WTC11 (cell line): ENCODE measurements at regions not wholly inside any gene's neighbourhood (a gene's known extent, or its start where the extent isn't known, plus 50 kb on each side); places are given as distances from the start of the nearest gene placed in this dataset.

Source experiments
- ATAC-seq: fragments of 200-7000 bp; cut with Tn5 transposase; 2 replicates; pipeline ENCODE4 v1.10.0; 2021; ENCODE audit warnings: mild to moderate bottlenecking, moderate library complexity
- CTCF ChIA-PET: fragments of 300-600 bp; sonication (Branson Sonifier 250); formaldehyde crosslinking; loops from one replicate; lab custom pipeline; 2021; ENCODE audit warnings: antibody characterized with exemption; lab: Charles Lee
- POLR2A ChIA-PET: fragments of 350-600 bp; sonication (Branson Sonifier 250); formaldehyde crosslinking; loops from one replicate; lab custom pipeline; 2021; ENCODE audit warnings: antibody characterized with exemption; lab: Charles Lee
- DNase-seq: peaks from one replicate; pipeline ENCODE4 v3.0.0; 2021; ENCODE audit warnings: low spot score
- H3K27ac Mint-ChIP-seq: 2 replicates; pipeline ENCODE4 v1.8.0; 2021; ENCODE audit warnings: mixed read lengths
- H3K27me3 Mint-ChIP-seq: 2 replicates; pipeline ENCODE4 v1.8.0; 2021; ENCODE audit warnings: low read depth, mild to moderate bottlenecking, moderate library complexity, mixed read lengths
- H3K36me3 Mint-ChIP-seq: 2 replicates; pipeline ENCODE4 v1.8.0; 2021; ENCODE audit warnings: mixed read lengths
- H3K4me1 Mint-ChIP-seq: 2 replicates; pipeline ENCODE4 v1.8.0; 2022; ENCODE audit warnings: mixed read lengths
- H3K4me3 Mint-ChIP-seq: 2 replicates; pipeline ENCODE4 v1.8.0; 2021; ENCODE audit warnings: mild to moderate bottlenecking, moderate library complexity, mixed read lengths
- H3K9me3 Mint-ChIP-seq: 2 replicates; pipeline ENCODE4 v1.8.0; 2021; ENCODE audit warnings: mixed read lengths
- ATF6 ChIP-seq: sonication (generic); formaldehyde crosslinking; IDR thresholded peaks from 2 replicates; pipeline ENCODE4 v1.8.1; 2023; ENCODE audit warnings: mild to moderate bottlenecking, missing genetic modification reagents
- CREM ChIP-seq: sonication (generic); formaldehyde crosslinking; IDR thresholded peaks from 2 replicates; pipeline ENCODE4 v1.8.1; 2022; ENCODE audit warnings: mild to moderate bottlenecking, missing genetic modification reagents, moderate library complexity
- ELF4 ChIP-seq: sonication (generic); formaldehyde crosslinking; IDR thresholded peaks from 2 replicates; pipeline ENCODE4 v1.8.1; 2022; ENCODE audit warnings: low read depth, mild to moderate bottlenecking, moderate library complexity, missing genetic modification reagents
- EMX1 ChIP-seq: fragments of 250-450 bp; sonication (Bioruptor Pico); IDR thresholded peaks from 2 replicates; pipeline ENCODE4 v1.8.0; 2021; ENCODE audit warnings: mild to moderate bottlenecking
- FOXK1 ChIP-seq: sonication (generic); formaldehyde crosslinking; IDR thresholded peaks from 2 replicates; pipeline ENCODE4 v1.8.0; 2022; ENCODE audit warnings: mild to moderate bottlenecking, moderate library complexity, missing genetic modification reagents
- GABPB1 ChIP-seq: sonication (generic); formaldehyde crosslinking; IDR thresholded peaks from 2 replicates; pipeline ENCODE4 v1.8.1; 2023; ENCODE audit warnings: mild to moderate bottlenecking, missing genetic modification reagents
- IRF2 ChIP-seq: sonication (generic); formaldehyde crosslinking; IDR thresholded peaks from 2 replicates; pipeline ENCODE4 v1.8.0; 2022; ENCODE audit warnings: low read depth, missing genetic modification reagents, borderline replicate concordance
- JAZF1 ChIP-seq: fragments of 250-450 bp; sonication (Bioruptor Pico); IDR thresholded peaks from 2 replicates; pipeline ENCODE4 v1.9.0; 2021; ENCODE audit warnings: moderate library complexity, mild to moderate bottlenecking, inconsistent platforms
- NR1H2 ChIP-seq: sonication (generic); formaldehyde crosslinking; IDR thresholded peaks from 2 replicates; pipeline ENCODE4 v1.9.0; 2021; ENCODE audit warnings: mild to moderate bottlenecking, moderate library complexity, missing genetic modification reagents
- NR2C2 ChIP-seq: sonication (generic); formaldehyde crosslinking; IDR thresholded peaks from 2 replicates; pipeline ENCODE4 v1.8.0; 2022; ENCODE audit warnings: mild to moderate bottlenecking, missing genetic modification reagents
- PRRX2 ChIP-seq: fragments of 250-450 bp; sonication (Bioruptor Pico); IDR thresholded peaks from 2 replicates; pipeline ENCODE4 v1.8.0; 2021; ENCODE audit warnings: mild to moderate bottlenecking
- SMAD3 ChIP-seq: sonication (generic); formaldehyde crosslinking; IDR thresholded peaks from 2 replicates; pipeline ENCODE4 v1.8.0; 2022; ENCODE audit warnings: missing genetic modification reagents, mild to moderate bottlenecking, borderline replicate concordance
- TP53 ChIP-seq: sonication (generic); formaldehyde crosslinking; IDR thresholded peaks from 2 replicates; pipeline ENCODE4 v1.8.1; 2023; ENCODE audit warnings: mild to moderate bottlenecking, missing genetic modification reagents
- ZBTB43 ChIP-seq: sonication (generic); formaldehyde crosslinking; IDR thresholded peaks from 2 replicates; pipeline ENCODE4 v1.8.1; 2023; ENCODE audit warnings: mild to moderate bottlenecking, missing genetic modification reagents
- ZNF263 ChIP-seq: sonication (generic); formaldehyde crosslinking; IDR thresholded peaks from 2 replicates; pipeline ENCODE4 v1.8.1; 2022; ENCODE audit warnings: low read depth, mild to moderate bottlenecking, moderate library complexity, missing genetic modification reagents
- ZNF396 ChIP-seq: fragments of 250-450 bp; sonication (Bioruptor Pico); IDR thresholded peaks from 2 replicates; pipeline ENCODE4 v1.8.0; 2021; ENCODE audit warnings: mild to moderate bottlenecking, moderate library complexity, borderline replicate concordance
- ZNF416 ChIP-seq: fragments of 250-450 bp; sonication (Bioruptor Pico); IDR thresholded peaks from 2 replicates; pipeline ENCODE4 v1.9.0; 2021; ENCODE audit warnings: mild to moderate bottlenecking, inconsistent platforms
- TF ChIP-seq, protein P1 (sequence below): sonication (generic); formaldehyde crosslinking; IDR thresholded peaks from 2 replicates; pipeline ENCODE4 v1.8.0; 2022; ENCODE audit warnings: mild to moderate bottlenecking, missing genetic modification reagents
- TF ChIP-seq, protein P2 (sequence below): sonication (generic); formaldehyde crosslinking; conservative IDR thresholded peaks from 2 replicates; pipeline ENCODE4 v1.8.1; 2022; ENCODE audit warnings: mild to moderate bottlenecking, missing genetic modification reagents
- TF ChIP-seq, protein P3 (sequence below): fragments of 250-450 bp; sonication (Bioruptor Pico); IDR thresholded peaks from 2 replicates; pipeline ENCODE4 v1.9.0; 2021; ENCODE audit warnings: mild to moderate bottlenecking, borderline replicate concordance
- TF ChIP-seq, protein P4 (sequence below): sonication (generic); formaldehyde crosslinking; IDR thresholded peaks from 2 replicates; pipeline ENCODE4 v1.8.0; 2022; ENCODE audit warnings: mild to moderate bottlenecking, missing genetic modification reagents

GRCh38 chr16:73891129-73891542 lies 405.5 kb upstream of the PSMD7 start:
- peaks cover 9% of the 10 kb centered on the region; the same call in 1 of the 2 replicates for H3K27me3 Mint-ChIP-seq
- TF ChIP-seq ZBTB43 (CRISPR knock-in tag) (no peak), FOXK1 (CRISPR knock-in tag) (peak; percentile 66), NR2C2 (CRISPR knock-in tag) (no peak), SMAD3 (CRISPR knock-in tag) (peak; percentile 64; the same call in 1 of the 2 replicates)
- TF ChIP-seq, protein P1, sequence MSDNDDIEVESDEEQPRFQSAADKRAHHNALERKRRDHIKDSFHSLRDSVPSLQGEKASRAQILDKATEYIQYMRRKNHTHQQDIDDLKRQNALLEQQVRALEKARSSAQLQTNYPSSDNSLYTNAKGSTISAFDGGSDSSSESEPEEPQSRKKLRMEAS (CRISPR knock-in tag) = peak; percentile 75; the same call in 1 of the 2 replicates
- TF ChIP-seq, all 79 proteins: peak for 3
- CTCF ChIA-PET = interaction anchor here (0.8 to 2.4 kb wide), 10 partner anchors 13 to 1059 kb away, joined by 3 to 17 read pairs (median 6); no protein-coding TSS in a partner anchor
- POLR2A ChIA-PET = interaction anchor here (0.6 to 0.7 kb wide), 2 partner anchors 775 to 1406 kb away, joined by 3 to 4 read pairs; partner anchors contain the start of gene RFWD3
- DNase-seq = peak; percentile 41
- Mint-ChIP-seq H3K4me1 (peaks cover 69% of the 10 kb centered on the region), H3K4me3 (peak overlapping the region; percentile 72), H3K27ac (peak overlapping the region; percentile 51), H3K9me3 (no peaks in the 10 kb centered on the region), H3K36me3 (no peaks in the 10 kb centered on the region)
- ATAC-seq = peak; percentile 80

DNA sequence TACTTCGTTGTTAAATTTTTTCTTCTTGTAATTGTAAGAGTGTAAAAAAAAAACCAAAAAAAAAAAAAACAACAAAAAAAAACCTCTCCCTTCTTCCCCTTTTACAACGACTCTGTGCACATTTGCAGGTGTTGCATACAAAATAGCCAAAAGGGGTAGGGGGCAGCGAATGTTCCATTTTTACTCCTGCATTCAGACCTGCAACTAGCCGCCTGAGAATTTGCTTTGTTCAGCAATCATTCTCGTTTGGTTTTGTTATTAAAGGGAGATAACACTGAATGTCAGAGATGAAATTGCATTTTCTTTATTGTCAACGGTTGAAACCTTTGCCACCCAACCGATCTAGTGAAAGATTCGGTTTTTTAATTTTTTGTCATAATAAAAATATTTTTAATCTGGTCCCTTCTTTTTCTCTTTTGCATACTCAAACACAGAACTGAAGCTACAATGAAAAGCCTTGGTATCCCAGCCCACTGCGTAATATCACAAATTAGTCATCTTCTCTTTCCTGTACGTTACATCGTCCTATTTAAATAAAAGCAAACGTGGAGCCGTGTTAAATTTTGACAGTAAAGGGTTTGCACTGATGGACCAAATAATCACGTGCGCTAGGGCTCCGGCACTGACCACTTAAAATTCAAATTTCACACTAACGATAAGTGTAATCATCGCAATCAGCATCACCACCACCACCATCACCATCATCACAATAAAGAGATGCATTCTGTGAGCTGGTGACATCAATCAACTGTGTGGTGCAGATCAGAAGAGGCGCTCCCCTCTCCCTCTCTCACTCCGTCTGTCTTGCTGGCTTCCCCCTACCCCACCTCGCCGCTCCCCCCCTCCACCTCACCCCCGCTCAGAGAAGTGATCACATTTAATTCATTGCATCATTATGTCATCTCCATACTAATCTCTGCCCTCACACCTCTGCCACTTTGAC lies 406.2 kb upstream of the PSMD7 start:
- Mint-ChIP-seq H3K9me3 (no peaks in the 10 kb centered on the region), H3K4me1 (peaks cover 72% of the 10 kb centered on the region), H3K4me3 (peak overlapping the region; percentile 72)
- CTCF ChIA-PET = interaction anchor here (0.8 to 2.4 kb wide), 9 partner anchors 12 to 1058 kb away, joined by 4 to 17 read pairs (median 6); no protein-coding TSS in a partner anchor
- TF ChIP-seq NR2C2 (CRISPR knock-in tag) (no peak), TP53 (CRISPR knock-in tag) (no peak), IRF2 (no peak), CREM (CRISPR knock-in tag) (no peak), ELF4 (no peak), PRRX2 (no peak), EMX1 (CRISPR knock-in tag) (no peak), JAZF1 (no peak), ATF6 (no peak), ZNF416 (CRISPR knock-in tag) (no peak), GABPB1 (no peak), ZNF396 (CRISPR knock-in tag) (no peak), NR1H2 (CRISPR knock-in tag) (no peak), ZNF263 (no peak)
- TF ChIP-seq, protein P2, sequence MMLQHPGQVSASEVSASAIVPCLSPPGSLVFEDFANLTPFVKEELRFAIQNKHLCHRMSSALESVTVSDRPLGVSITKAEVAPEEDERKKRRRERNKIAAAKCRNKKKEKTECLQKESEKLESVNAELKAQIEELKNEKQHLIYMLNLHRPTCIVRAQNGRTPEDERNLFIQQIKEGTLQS = no peak
- TF ChIP-seq, protein P3, sequence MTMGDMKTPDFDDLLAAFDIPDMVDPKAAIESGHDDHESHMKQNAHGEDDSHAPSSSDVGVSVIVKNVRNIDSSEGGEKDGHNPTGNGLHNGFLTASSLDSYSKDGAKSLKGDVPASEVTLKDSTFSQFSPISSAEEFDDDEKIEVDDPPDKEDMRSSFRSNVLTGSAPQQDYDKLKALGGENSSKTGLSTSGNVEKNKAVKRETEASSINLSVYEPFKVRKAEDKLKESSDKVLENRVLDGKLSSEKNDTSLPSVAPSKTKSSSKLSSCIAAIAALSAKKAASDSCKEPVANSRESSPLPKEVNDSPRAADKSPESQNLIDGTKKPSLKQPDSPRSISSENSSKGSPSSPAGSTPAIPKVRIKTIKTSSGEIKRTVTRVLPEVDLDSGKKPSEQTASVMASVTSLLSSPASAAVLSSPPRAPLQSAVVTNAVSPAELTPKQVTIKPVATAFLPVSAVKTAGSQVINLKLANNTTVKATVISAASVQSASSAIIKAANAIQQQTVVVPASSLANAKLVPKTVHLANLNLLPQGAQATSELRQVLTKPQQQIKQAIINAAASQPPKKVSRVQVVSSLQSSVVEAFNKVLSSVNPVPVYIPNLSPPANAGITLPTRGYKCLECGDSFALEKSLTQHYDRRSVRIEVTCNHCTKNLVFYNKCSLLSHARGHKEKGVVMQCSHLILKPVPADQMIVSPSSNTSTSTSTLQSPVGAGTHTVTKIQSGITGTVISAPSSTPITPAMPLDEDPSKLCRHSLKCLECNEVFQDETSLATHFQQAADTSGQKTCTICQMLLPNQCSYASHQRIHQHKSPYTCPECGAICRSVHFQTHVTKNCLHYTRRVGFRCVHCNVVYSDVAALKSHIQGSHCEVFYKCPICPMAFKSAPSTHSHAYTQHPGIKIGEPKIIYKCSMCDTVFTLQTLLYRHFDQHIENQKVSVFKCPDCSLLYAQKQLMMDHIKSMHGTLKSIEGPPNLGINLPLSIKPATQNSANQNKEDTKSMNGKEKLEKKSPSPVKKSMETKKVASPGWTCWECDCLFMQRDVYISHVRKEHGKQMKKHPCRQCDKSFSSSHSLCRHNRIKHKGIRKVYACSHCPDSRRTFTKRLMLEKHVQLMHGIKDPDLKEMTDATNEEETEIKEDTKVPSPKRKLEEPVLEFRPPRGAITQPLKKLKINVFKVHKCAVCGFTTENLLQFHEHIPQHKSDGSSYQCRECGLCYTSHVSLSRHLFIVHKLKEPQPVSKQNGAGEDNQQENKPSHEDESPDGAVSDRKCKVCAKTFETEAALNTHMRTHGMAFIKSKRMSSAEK (CRISPR knock-in tag) = no peak
- TF ChIP-seq, protein P4, sequence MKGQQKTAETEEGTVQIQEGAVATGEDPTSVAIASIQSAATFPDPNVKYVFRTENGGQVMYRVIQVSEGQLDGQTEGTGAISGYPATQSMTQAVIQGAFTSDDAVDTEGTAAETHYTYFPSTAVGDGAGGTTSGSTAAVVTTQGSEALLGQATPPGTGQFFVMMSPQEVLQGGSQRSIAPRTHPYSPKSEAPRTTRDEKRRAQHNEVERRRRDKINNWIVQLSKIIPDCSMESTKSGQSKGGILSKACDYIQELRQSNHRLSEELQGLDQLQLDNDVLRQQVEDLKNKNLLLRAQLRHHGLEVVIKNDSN (CRISPR knock-in tag) = no peak
- TF ChIP-seq, all 79 proteins: peak for 0
- Mint-ChIP-seq H3K36me3 (no peaks in the 10 kb centered on the region), H3K27me3 (peaks cover 9% of the 10 kb centered on the region; the same call in 1 of the 2 replicates), H3K27ac (peak overlapping the region; percentile 51; the same call in 1 of the 2 replicates)
- ATAC-seq (peak; percentile 48), DNase-seq (no peak)
- POLR2A ChIA-PET = interaction anchor here (0.6 kb wide), 1 partner anchor 776 kb away, joined by 3 read pairs; the partner anchor contains the start of gene RFWD3
